H9 (cell line): ENCODE measurements at regions not wholly inside any gene's neighbourhood (a gene's known extent, or its start where the extent isn't known, plus 50 kb on each side); places are given as distances from the start of the nearest gene placed in this dataset.

ENCODE experiments used
- DNase-seq: peaks from one replicate; pipeline ENCODE4 v3.0.0-alpha.2; 2017
- H2AFZ ChIP-seq: one replicate; pipeline ENCODE4 v1.6.1; 2013; ENCODE audit warnings: mild to moderate bottlenecking, low read length, control low read depth, moderate library complexity
- H2AK5ac ChIP-seq: 2 replicates; pipeline ENCODE4 v1.6.1; 2013; ENCODE audit warnings: low read length, control low read depth, mixed read lengths; ENCODE audit not compliant: insufficient read length
- H2BK120ac ChIP-seq: one replicate; pipeline ENCODE4 v1.6.1; 2013; ENCODE audit warnings: low read depth, mild to moderate bottlenecking, low read length, control low read depth, inconsistent platforms; ENCODE audit not compliant: poor library complexity, severe bottlenecking
- H2BK12ac ChIP-seq: 2 replicates; pipeline ENCODE4 v1.6.1; 2013; ENCODE audit warnings: low read length, control low read depth, mixed read lengths, low read depth; ENCODE audit not compliant: insufficient read length
- H2BK15ac ChIP-seq: 2 replicates; pipeline ENCODE4 v1.6.1; 2013; ENCODE audit warnings: low read depth, low read length, control low read depth
- H2BK20ac ChIP-seq: one replicate; pipeline ENCODE4 v1.6.1; 2013; ENCODE audit warnings: low read depth, mild to moderate bottlenecking, low read length, control low read depth, inconsistent platforms; ENCODE audit not compliant: poor library complexity, severe bottlenecking
- H2BK5ac ChIP-seq: 2 replicates; pipeline ENCODE4 v1.6.1; 2013; ENCODE audit warnings: low read length, control low read depth, mixed read lengths; ENCODE audit not compliant: insufficient read length
- H3K14ac ChIP-seq: 2 replicates; pipeline ENCODE4 v1.6.1; 2013; ENCODE audit warnings: low read length, control low read depth; ENCODE audit not compliant: insufficient read depth
- H3K18ac ChIP-seq: 2 replicates; pipeline ENCODE4 v1.6.1; 2013; ENCODE audit warnings: low read depth, mild to moderate bottlenecking, mixed read lengths, low read length, control low read depth; ENCODE audit not compliant: insufficient read length
- H3K23ac ChIP-seq: 2 replicates; pipeline ENCODE4 v1.6.1; 2013; ENCODE audit warnings: low read length, control low read depth, mixed read lengths, low read depth; ENCODE audit not compliant: insufficient read length
- H3K23me2 ChIP-seq: 2 replicates; pipeline ENCODE4 v1.6.1; 2013; ENCODE audit warnings: low read depth, mild to moderate bottlenecking, mixed read lengths, low read length, control low read depth; ENCODE audit not compliant: insufficient read length, poor library complexity, severe bottlenecking
- H3K27ac ChIP-seq: 2 replicates; pipeline ENCODE4 v1.5.1; 2013; ENCODE audit warnings: low read length, control low read depth, mixed read lengths, low read depth; ENCODE audit not compliant: insufficient read length
- H3K27me3 ChIP-seq: 2 replicates; pipeline ENCODE4 v1.6.1; 2013; ENCODE audit warnings: low read length, control low read depth, inconsistent platforms; ENCODE audit not compliant: insufficient read depth
- H3K4ac ChIP-seq: 2 replicates; pipeline ENCODE4 v1.6.1; 2013; ENCODE audit warnings: low read depth, mild to moderate bottlenecking, control low read depth, inconsistent platforms, low read length, moderate library complexity
- H3K4me1 ChIP-seq: 2 replicates; pipeline ENCODE4 v1.6.1; 2013; ENCODE audit warnings: low read length, control low read depth, inconsistent platforms; ENCODE audit not compliant: insufficient read depth
- H3K4me2 ChIP-seq: 2 replicates; pipeline ENCODE4 v1.6.1; 2013; ENCODE audit warnings: low read length, control low read depth, mixed read lengths; ENCODE audit not compliant: insufficient read length, insufficient read depth
- H3K56ac ChIP-seq: 2 replicates; pipeline ENCODE4 v1.6.1; 2013; ENCODE audit warnings: low read depth, mild to moderate bottlenecking, mixed read lengths, low read length, control low read depth; ENCODE audit not compliant: insufficient read length
- H3K79me1 ChIP-seq: 2 replicates; pipeline ENCODE4 v1.6.1; 2013; ENCODE audit warnings: low read depth, mild to moderate bottlenecking, moderate library complexity, low read length, control low read depth, inconsistent platforms; ENCODE audit not compliant: insufficient read depth, poor library complexity, severe bottlenecking
- H3K79me2 ChIP-seq: 2 replicates; pipeline ENCODE4 v1.6.1; 2013; ENCODE audit warnings: low read length, control low read depth, inconsistent platforms; ENCODE audit not compliant: insufficient read depth
- H3K9ac ChIP-seq: 2 replicates; pipeline ENCODE4 v1.6.1; 2013; ENCODE audit warnings: low read length, control low read depth, mixed read lengths; ENCODE audit not compliant: insufficient read length; ENCODE audit errors: extremely low read depth
- H3K9me3 ChIP-seq: one replicate; pipeline ENCODE4 v1.6.1; 2013; ENCODE audit warnings: low read depth, low read length, inconsistent platforms; ENCODE audit not compliant: control insufficient read depth
- H3T11ph ChIP-seq: one replicate; pipeline ENCODE4 v1.6.1; 2013; ENCODE audit warnings: mild to moderate bottlenecking, low read length, control low read depth, inconsistent platforms
- H4K20me1 ChIP-seq: one replicate; pipeline ENCODE4 v1.6.1; 2013; ENCODE audit not compliant: control insufficient read depth, insufficient read length, insufficient read depth
- H4K5ac ChIP-seq: 2 replicates; pipeline ENCODE4 v1.6.1; 2013; ENCODE audit warnings: low read depth, mild to moderate bottlenecking, mixed read lengths, low read length, control low read depth; ENCODE audit not compliant: insufficient read length
- H4K8ac ChIP-seq: replicated peaks from 2 replicates; pipeline ENCODE4 v1.6.1; 2013; ENCODE audit warnings: low read length, control low read depth, mixed read lengths, low read depth; ENCODE audit not compliant: insufficient read length
- H4K91ac ChIP-seq: 2 replicates; pipeline ENCODE4 v1.6.1; 2013; ENCODE audit warnings: low read depth, mild to moderate bottlenecking, moderate library complexity, mixed read lengths, low read length, control low read depth; ENCODE audit not compliant: insufficient read length
- H3K27ac Mint-ChIP-seq, 3 experiments: 2 replicates in 2 of 3; 3 replicates in 1 of 3; pipeline ENCODE4 v1.8.0; 2020 to 2021; ENCODE audit warnings: mixed read lengths in 3 of 3, mild to moderate bottlenecking in 1 of 3, moderate library complexity in 1 of 3
- H3K27me3 Mint-ChIP-seq: 2 replicates; pipeline ENCODE4 v1.8.0; 2021; ENCODE audit warnings: low read depth, mild to moderate bottlenecking, moderate library complexity, mixed read lengths
- H3K36me3 Mint-ChIP-seq, 3 experiments: 2 replicates in 2 of 3; 3 replicates in 1 of 3; pipeline ENCODE4 v1.8.0; 2020 to 2021; ENCODE audit warnings: low read depth in 3 of 3, mixed read lengths in 3 of 3; ENCODE audit not compliant: insufficient read depth in 1 of 3
- H3K4me1 Mint-ChIP-seq, 2 experiments: 2 replicates each; pipeline ENCODE4 v1.8.0; 2020; ENCODE audit warnings: mixed read lengths in 2 of 2
- H3K4me3 Mint-ChIP-seq, 2 experiments: 2 replicates in 1 of 2; 3 replicates in 1 of 2; pipeline ENCODE4 v1.8.0; 2020 to 2021; ENCODE audit warnings: mild to moderate bottlenecking in 2 of 2, mixed read lengths in 2 of 2, moderate library complexity in 1 of 2
- H3K9me3 Mint-ChIP-seq, 2 experiments: 2 replicates in 1 of 2; 3 replicates in 1 of 2; pipeline ENCODE4 v1.8.0; 2020; ENCODE audit warnings: mild to moderate bottlenecking in 2 of 2, mixed read lengths in 2 of 2, moderate library complexity in 1 of 2
- CTCF ChIP-seq: fragments of 200-600 bp; sonication (generic); conservative IDR thresholded peaks from 3 replicates; pipeline ENCODE4 v1.8.0; 2021; ENCODE audit warnings: antibody characterized with exemption, mild to moderate bottlenecking
- WGBS: extraction: QIAGEN DNeasy Blood & Tissue Kit; methylation state at CpG from one replicate; pipeline ENCODE4 v1.1.7; 2013; ENCODE audit warnings: missing lambda C conversion rate, low lambda C conversion rate, mixed read lengths; ENCODE audit not compliant: insufficient read length; ENCODE audit errors: extremely low coverage; 5-methylcytosine and 5-hydroxymethylcytosine counted together

- Histone ChIP-seq H3K79me1 (no peaks in the 10 kb centered on the region), H3K9ac (no peak overlapping the region), H3K79me2 (no peaks in the 10 kb centered on the region), H3K23me2 (no peaks in the 10 kb centered on the region), H3K56ac (no peak overlapping the region), H3K4me1 (no peaks in the 10 kb centered on the region; the same call in 1 of the 2 replicates), H3K18ac (no peak overlapping the region), H2BK5ac (no peak overlapping the region), H4K20me1 (no peaks in the 10 kb centered on the region), H3T11ph (no peak overlapping the region), H4K5ac (no peak overlapping the region), H3K9me3 (no peaks in the 10 kb centered on the region), H2BK15ac (no peak overlapping the region), H2BK120ac (no peak overlapping the region), H2BK20ac (no peak overlapping the region), H2AFZ (no peak overlapping the region), H3K27ac (no peak overlapping the region), H4K8ac (no peak overlapping the region), H4K91ac (no peak overlapping the region), H3K23ac (no peak overlapping the region), H2AK5ac (no peak overlapping the region), H3K4me2 (no peak overlapping the region), H3K14ac (no peak overlapping the region), H3K27me3 (no peaks in the 10 kb centered on the region), H2BK12ac (no peak overlapping the region), H3K4ac (no peak overlapping the region)
- Mint-ChIP-seq H3K27me3 (peaks cover 2% of the 10 kb centered on the region), H3K27ac (no peak overlapping the region), H3K4me3 (no peak overlapping the region), H3K36me3 (no peaks in the 10 kb centered on the region), H3K4me1 (peaks cover 2 to 5% of the 10 kb centered on the region in 2 experiments; a peak in 3 of 4 replicates), H3K9me3 (no peaks in the 10 kb centered on the region; a peak in 1 of 5 replicates)
- TF ChIP-seq CTCF, result no peak
- no peak for DNase-seq
- no CpG with 5 or more reads among the region's 1 CpG for WGBS
These were observed 73.2 kb upstream of the PIP5K1B start for GRCh38 chr9:68631811-68632210.
